Chondrocyte (in vitro differentiated cells): ENCODE measurements at regions not wholly inside any gene's neighbourhood (a gene's known extent, or its start where the extent isn't known, plus 50 kb on each side); places are given as distances from the start of the nearest gene placed in this dataset.

ENCODE experiments used
- DNase-seq: peaks from one replicate; pipeline ENCODE4 v3.0.0; 2021; ENCODE audit warnings: mixed read lengths, low spot score
- H3K27ac Mint-ChIP-seq: one replicate; pipeline ENCODE4 v1.8.0; 2021; ENCODE audit warnings: mild to moderate bottlenecking, moderate library complexity, mixed read lengths; ENCODE audit not compliant: unreplicated experiment
- H3K27me3 Mint-ChIP-seq: 2 replicates; pipeline ENCODE4 v1.8.0; 2021; ENCODE audit warnings: low read depth, mixed read lengths
- H3K36me3 Mint-ChIP-seq: 2 replicates; pipeline ENCODE4 v1.8.0; 2021; ENCODE audit warnings: low read depth, mixed read lengths
- H3K4me1 Mint-ChIP-seq: 2 replicates; pipeline ENCODE4 v1.8.0; 2021; ENCODE audit warnings: low read depth, mild to moderate bottlenecking, mixed read lengths
- H3K4me3 Mint-ChIP-seq: one replicate; pipeline ENCODE4 v1.8.0; 2021; ENCODE audit warnings: mild to moderate bottlenecking, moderate library complexity, mixed read lengths; ENCODE audit not compliant: unreplicated experiment
- H3K9me3 Mint-ChIP-seq: 2 replicates; pipeline ENCODE4 v1.8.0; 2021; ENCODE audit warnings: low read depth, mixed read lengths
- CTCF ChIP-seq: fragments of 200-600 bp; sonication (generic); IDR thresholded peaks from 2 replicates; pipeline ENCODE4 v1.5.0; 2021; ENCODE audit warnings: antibody characterized with exemption, mild to moderate bottlenecking, moderate library complexity

DNA sequence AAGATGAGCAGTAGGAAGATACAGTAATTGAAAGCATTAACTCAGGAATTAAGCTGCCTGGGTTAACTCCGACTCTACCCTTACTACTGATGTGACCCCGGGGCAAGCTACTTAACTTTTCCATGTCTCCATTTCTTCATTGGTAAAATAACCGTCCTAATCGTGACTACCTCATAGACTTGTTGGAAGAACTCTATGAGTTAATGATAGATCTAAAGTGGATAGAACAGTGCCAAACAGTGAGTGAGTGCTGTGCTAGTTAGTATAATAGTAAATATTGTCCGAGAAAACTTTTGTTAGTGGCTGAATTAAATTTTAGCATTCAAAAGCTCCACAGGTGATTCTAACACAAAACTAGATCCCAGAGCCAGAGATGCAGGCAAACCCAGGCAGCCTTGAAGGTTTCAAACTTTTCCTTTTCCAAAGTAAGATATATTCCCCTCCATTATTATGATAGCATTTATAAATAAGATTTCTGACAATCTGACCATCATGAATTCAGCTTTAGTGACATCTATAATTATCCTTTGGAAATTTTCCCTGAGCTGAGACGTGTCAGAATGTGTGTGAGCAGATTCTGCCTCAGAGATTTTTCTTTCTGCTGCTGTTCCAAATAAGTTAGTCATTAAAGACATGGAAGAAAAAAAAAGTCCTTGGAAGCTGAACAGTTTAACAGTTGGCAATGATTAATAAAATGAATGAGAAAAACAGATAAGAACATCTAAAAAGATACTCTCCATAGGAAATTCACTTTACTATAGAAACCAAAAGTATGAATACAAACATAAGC, 369.5 kb downstream of the PRELID2 start:
- Mint-ChIP-seq H3K36me3 (no peaks in the 10 kb centered on the region), H3K4me1 (peaks cover 9% of the 10 kb centered on the region), H3K4me3 (no peak overlapping the region), H3K27ac (no peak overlapping the region), H3K27me3 (no peaks in the 10 kb centered on the region), H3K9me3 (no peaks in the 10 kb centered on the region)
- no peak for DNase-seq
- TF ChIP-seq CTCF: no peak

DNA sequence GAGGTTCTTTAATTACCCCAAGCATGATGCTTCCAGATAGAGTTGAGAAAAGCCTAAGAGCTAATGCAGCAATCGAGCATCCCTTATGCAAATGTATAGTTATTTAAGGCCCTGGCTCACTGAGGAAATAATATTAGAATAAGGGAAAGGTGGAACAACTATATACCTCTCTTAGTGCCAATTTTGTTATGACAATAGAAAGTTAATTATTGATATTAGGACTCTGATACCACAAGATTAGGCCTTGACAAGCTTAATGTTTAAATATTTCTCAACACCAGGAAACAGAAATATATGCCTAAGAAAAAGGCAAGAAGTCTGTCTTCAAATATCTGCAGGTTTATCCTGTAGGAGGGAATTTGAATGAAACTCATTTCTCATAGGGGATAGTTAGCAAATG, 371.0 kb downstream of the PRELID2 start:
- no peaks in the 10 kb centered on the region for H3K9me3 Mint-ChIP-seq

DNA sequence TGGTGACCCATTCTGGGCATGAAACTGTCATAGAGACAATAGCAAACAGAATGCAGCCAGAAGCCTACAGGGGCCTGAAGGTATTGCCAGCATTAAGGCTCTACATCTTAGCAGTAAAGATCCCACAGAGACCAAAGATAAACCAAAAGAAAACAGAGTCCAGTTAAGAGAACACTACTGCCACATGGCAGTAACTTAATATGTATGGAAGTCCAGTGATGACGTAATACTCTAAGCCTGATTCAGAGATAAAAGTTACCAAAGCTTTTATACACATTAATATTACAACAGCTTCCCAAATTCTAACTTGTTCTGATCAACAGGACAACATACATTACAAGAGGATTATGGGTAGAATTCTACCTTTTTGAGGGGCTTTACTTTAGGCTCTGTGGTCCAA, 371.5 kb downstream of the PRELID2 start:
- Mint-ChIP-seq H3K9me3 (no peaks in the 10 kb centered on the region), H3K4me1 (peaks cover 9% of the 10 kb centered on the region), H3K27ac (no peak overlapping the region), H3K36me3 (no peaks in the 10 kb centered on the region), H3K27me3 (no peaks in the 10 kb centered on the region), H3K4me3 (no peak overlapping the region)
- DNase-seq: no peak
- no peak for TF ChIP-seq CTCF

More for the DNA sequence above, 371.0 kb downstream of the PRELID2 start:
- no peak overlapping the region for H3K4me3 Mint-ChIP-seq
- no peaks in the 10 kb centered on the region for H3K36me3 Mint-ChIP-seq
- TF ChIP-seq CTCF: no peak
- DNase-seq: no peak
- H3K27ac Mint-ChIP-seq: no peak overlapping the region
- H3K27me3 Mint-ChIP-seq: no peaks in the 10 kb centered on the region
- peaks cover 9% of the 10 kb centered on the region for H3K4me1 Mint-ChIP-seq

DNA sequence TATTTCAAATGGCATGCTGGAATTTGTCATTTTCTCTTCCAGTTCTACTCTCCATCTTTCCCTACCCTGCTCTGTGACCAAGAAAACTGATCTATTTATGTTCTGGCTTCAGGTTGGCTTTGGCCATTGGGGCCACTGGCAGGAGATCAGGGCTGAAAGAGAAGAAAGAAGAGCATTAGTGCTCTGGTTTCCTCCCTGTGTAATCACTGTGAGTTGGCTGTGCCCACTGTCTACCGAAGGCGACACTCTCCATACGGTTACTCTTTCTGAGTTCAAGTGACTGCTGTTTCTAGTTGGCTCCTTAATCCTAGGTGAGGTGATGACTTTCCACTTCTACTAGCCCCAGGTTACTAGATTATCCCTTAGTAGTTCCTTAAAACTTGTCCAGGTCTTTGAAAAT, 372.6 kb downstream of the PRELID2 start:
- Mint-ChIP-seq H3K27ac (no peak overlapping the region), H3K36me3 (no peaks in the 10 kb centered on the region), H3K4me1 (peaks cover 9% of the 10 kb centered on the region), H3K9me3 (no peaks in the 10 kb centered on the region), H3K27me3 (no peaks in the 10 kb centered on the region), H3K4me3 (no peak overlapping the region)
- TF ChIP-seq CTCF: no peak
- no peak for DNase-seq

GRCh38 chr5:145450286-145450885, 384.8 kb downstream of the PRELID2 start:
- TF ChIP-seq CTCF: no peak
- Mint-ChIP-seq H3K27ac (no peak overlapping the region), H3K27me3 (no peaks in the 10 kb centered on the region), H3K4me1 (peaks cover 3% of the 10 kb centered on the region), H3K9me3 (peaks cover 15% of the 10 kb centered on the region), H3K4me3 (no peak overlapping the region), H3K36me3 (peaks cover 2% of the 10 kb centered on the region)
- no peak for DNase-seq
